DOHH2 (cell line): ENCODE measurements at regions not wholly inside any gene's neighbourhood (a gene's known extent, or its start where the extent isn't known, plus 50 kb on each side); places are given as distances from the start of the nearest gene placed in this dataset.

Experiments used
- CTCF ChIP-seq: fragments of 200-600 bp; sonication (generic); IDR thresholded peaks from one replicate; pipeline ENCODE4 v1.5.1; 2014; ENCODE audit warnings: antibody characterized with exemption, mild to moderate bottlenecking, low read depth, low read length; ENCODE audit not compliant: poor library complexity, severe bottlenecking
- EZH2phosphoT487 ChIP-seq: fragments of 200-600 bp; sonication (generic); IDR thresholded peaks from 2 replicates; pipeline ENCODE4 v1.6.1; 2017; ENCODE audit warnings: borderline replicate concordance, mild to moderate bottlenecking, antibody characterized with exemption, low read length, moderate library complexity, mixed read lengths

GRCh38 chr3:72054976-72055375 is 270.0 kb upstream of the PROK2 start:
- TF ChIP-seq CTCF: no peak
- no peak for TF ChIP-seq EZH2phosphoT487
